NCI-H524 (cell line): ENCODE measurements at regions not wholly inside any gene's neighbourhood (a gene's known extent, or its start where the extent isn't known, plus 50 kb on each side); places are given as distances from the start of the nearest gene placed in this dataset.
A peak's percentile ranks its signal among the peaks of the same experiment; 100 is the strongest.
"Not testable (repeated sequence)": the region's sequence is repeated elsewhere in the genome, so short reads cannot be mapped to it uniquely, and the experiment has no call there.

Experiments used
- DNase-seq, 2 experiments: peaks; one replicate each; lab custom pipeline; 2025; lab: John Stamatoyannopoulos, UW

- no peak for DNase-seq
Measured at GRCh38 chr19:30066781-30067759, 125.0 kb downstream of the URI1 start.

- not testable (repeated sequence) for DNase-seq
Measured at GRCh38 chr19:30067956-30068506, 126.0 kb downstream of the URI1 start.

- no peak for DNase-seq
Measured at GRCh38 chr19:30068528-30069395, 126.7 kb downstream of the URI1 start.

GRCh38 chr19:30069535-30070197, 127.6 kb downstream of the URI1 start:
- DNase-seq, result no peak

- DNase-seq, result no peak
Measured at GRCh38 chr19:30070198-30070967, 128.3 kb downstream of the URI1 start.

- DNase-seq, result peak in 1 of 2 experiments; percentile 5
Measured at GRCh38 chr19:30070968-30071632, 129.1 kb downstream of the URI1 start.

GRCh38 chr19:30071871-30072270, 129.8 kb downstream of the URI1 start:
- no peak for DNase-seq

- DNase-seq, result no peak
Measured at GRCh38 chr19:30073152-30074000, 131.3 kb downstream of the URI1 start.

GRCh38 chr19:30074096-30074495, 132.1 kb downstream of the URI1 start:
- DNase-seq, result no peak

GRCh38 chr19:30074741-30075715, 133.0 kb downstream of the URI1 start:
- DNase-seq, result no peak

GRCh38 chr19:30076101-30076551, 134.1 kb downstream of the URI1 start:
- DNase-seq, result no peak

- DNase-seq, result no peak
Measured at GRCh38 chr19:30076751-30077670, 135.0 kb downstream of the URI1 start.

- DNase-seq, result no peak
Measured at GRCh38 chr19:30077851-30078355, 135.9 kb downstream of the URI1 start.

GRCh38 chr19:30078381-30078910, 136.4 kb downstream of the URI1 start:
- DNase-seq, result no peak

GRCh38 chr19:30079200-30079599, 137.2 kb downstream of the URI1 start:
- DNase-seq, result no peak

- no peak for DNase-seq
Measured at GRCh38 chr19:30082168-30082567, 140.1 kb downstream of the URI1 start.

- no peak for DNase-seq
Measured at GRCh38 chr19:30082611-30083010, 140.6 kb downstream of the URI1 start.
